Transverse colon (tissue), 4 donors: ENCODE measurements at regions not wholly inside any gene's neighbourhood (a gene's known extent, or its start where the extent isn't known, plus 50 kb on each side); places are given as distances from the start of the nearest gene placed in this dataset.

Experiments
- DNase-seq: peaks from one replicate; pipeline ENCODE4 v3.0.0-alpha.2; 2019
- H3K27ac ChIP-seq, 4 donors: fragments of 200-600 bp; sonication (generic); 2 replicates each; pipeline ENCODE4 v1.5.1; 2016 to 2018; ENCODE audit warnings: inconsistent platforms in 4 of 4
- H3K27me3 ChIP-seq: fragments of 200-600 bp; sonication (generic); 2 replicates; pipeline ENCODE4 v1.5.1; 2017; ENCODE audit warnings: inconsistent platforms
- H3K36me3 ChIP-seq, 4 donors: fragments of 200-600 bp; sonication (generic); 2 replicates each; pipeline ENCODE4 v1.5.1; 2017 to 2019; ENCODE audit warnings: inconsistent platforms in 4 of 4
- H3K4me1 ChIP-seq, 4 donors: fragments of 200-600 bp; sonication (generic); 2 replicates each; pipeline ENCODE4 v1.5.1; 2017 to 2020; ENCODE audit warnings: inconsistent platforms in 4 of 4
- H3K4me3 ChIP-seq, 4 donors: fragments of 200-600 bp; sonication (generic); 1 replicate in 1 of 4; 2 replicates in 3 of 4; pipeline versions ENCODE4 v1.5.1 to v1.6.1; 2017 to 2019; ENCODE audit warnings: inconsistent platforms in 4 of 4
- H3K9me3 ChIP-seq, 2 donors: fragments of 200-600 bp; sonication (generic); 2 replicates each; pipeline ENCODE4 v1.5.1; 2017 to 2019; ENCODE audit warnings: inconsistent platforms in 2 of 2
- EP300 ChIP-seq: sonication (generic); formaldehyde crosslinking; IDR thresholded peaks from one replicate; pipeline ENCODE4 v1.6.1; 2017; ENCODE audit warnings: antibody characterized with exemption, low read depth
- POLR2A ChIP-seq: fragments of 450-650 bp; IDR thresholded peaks from one replicate; pipeline ENCODE4 v1.6.1; 2016; ENCODE audit warnings: antibody characterized with exemption, mild to moderate bottlenecking, moderate library complexity
- POLR2AphosphoS5 ChIP-seq, 3 donors: sonication (generic); formaldehyde crosslinking; IDR thresholded peaks; one replicate each; pipeline ENCODE4 v1.6.1; 2016; ENCODE audit warnings: antibody characterized with exemption in 3 of 3
- WGBS, 2 donors: methylation state at CpG; one replicate each; pipeline ENCODE4 v1.1.5; 2018; ENCODE audit warnings: low coverage in 1 of 2; 5-methylcytosine and 5-hydroxymethylcytosine counted together
- in situ Hi-C, 4 donors: fragments of 200-750 bp; cut with MboI; loops; one replicate each; pipeline versions ENCODE4 v1.15.0 to v1.15.1; 2017; ENCODE audit warnings: low sequenced_read_pairs in 3 of 4, low pct_ligation_motif_present in 1 of 4, low pct_unique_long_range_greater_than_20kb in 1 of 4
- intact Hi-C: fragments of 100-400 bp; cut with DNase I; formaldehyde crosslinking; loops from one replicate; pipeline ENCODE4 v1.15.1; 2023; ENCODE audit warnings: low total_unique reads
- TF ChIP-seq, protein P1 (sequence below), 5 experiments: fragments of 200-600 bp in 3 of 5; fragments of 450-650 bp in 2 of 5; sonication (generic) in 3 of 5; IDR thresholded peaks; 1 replicate in 2 of 5; 2 replicates in 3 of 5; pipeline ENCODE4 v1.5.1; 2016 to 2017; ENCODE audit warnings: antibody characterized with exemption in 5 of 5, inconsistent platforms in 3 of 5, mild to moderate bottlenecking in 2 of 5, moderate library complexity in 1 of 5

DNA sequence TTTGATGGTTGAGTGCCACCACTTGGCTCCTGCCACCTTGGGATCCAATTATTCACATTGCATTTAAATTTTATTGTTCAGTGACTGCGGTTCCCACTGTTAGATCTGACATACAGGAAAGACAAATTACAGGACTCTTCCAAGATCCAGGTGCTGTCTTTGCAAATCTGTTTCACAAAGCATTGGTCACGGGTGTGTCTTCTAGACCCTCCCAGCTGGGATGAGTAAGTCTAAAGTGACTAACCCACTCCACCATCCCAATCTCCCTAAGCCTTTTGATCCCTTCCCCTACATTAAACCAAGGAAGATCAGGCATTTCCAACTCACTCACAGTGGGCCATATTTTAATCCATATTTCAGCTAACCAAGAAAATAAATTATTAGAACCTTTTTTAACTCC, 1016.3 kb upstream of the CTNND2 start:
- H3K27me3 ChIP-seq: no peaks in the 10 kb centered on the region
- no peaks in the 10 kb centered on the region for H3K9me3 ChIP-seq
- H3K36me3 ChIP-seq: no peaks in the 10 kb centered on the region
- no peak for DNase-seq
- H3K27ac ChIP-seq: no peak overlapping the region
- in situ Hi-C loops: no loop called here
- WGBS, 2 donors: 80 to 85% methylated on average over 1 to 2 of the region's 2 CpGs
- intact Hi-C loops: no loop called here
- no peak overlapping the region for H3K4me3 ChIP-seq
- no peaks in the 10 kb centered on the region for H3K4me1 ChIP-seq
- TF ChIP-seq POLR2AphosphoS5 (IDR thresholded peaks at IDR 0.05): no peak

- in situ Hi-C loops (no loop called here), intact Hi-C loops (no loop called here)
- Histone ChIP-seq H3K36me3 (no peaks in the 10 kb centered on the region), H3K27me3 (no peaks in the 10 kb centered on the region), H3K27ac (no peak overlapping the region), H3K9me3 (no peaks in the 10 kb centered on the region), H3K4me1 (no peaks in the 10 kb centered on the region), H3K4me3 (no peak overlapping the region)
- TF ChIP-seq POLR2A (no peak), POLR2AphosphoS5 (IDR thresholded peaks at IDR 0.05) (no peak), EP300 (no peak)
- TF ChIP-seq, protein P1, sequence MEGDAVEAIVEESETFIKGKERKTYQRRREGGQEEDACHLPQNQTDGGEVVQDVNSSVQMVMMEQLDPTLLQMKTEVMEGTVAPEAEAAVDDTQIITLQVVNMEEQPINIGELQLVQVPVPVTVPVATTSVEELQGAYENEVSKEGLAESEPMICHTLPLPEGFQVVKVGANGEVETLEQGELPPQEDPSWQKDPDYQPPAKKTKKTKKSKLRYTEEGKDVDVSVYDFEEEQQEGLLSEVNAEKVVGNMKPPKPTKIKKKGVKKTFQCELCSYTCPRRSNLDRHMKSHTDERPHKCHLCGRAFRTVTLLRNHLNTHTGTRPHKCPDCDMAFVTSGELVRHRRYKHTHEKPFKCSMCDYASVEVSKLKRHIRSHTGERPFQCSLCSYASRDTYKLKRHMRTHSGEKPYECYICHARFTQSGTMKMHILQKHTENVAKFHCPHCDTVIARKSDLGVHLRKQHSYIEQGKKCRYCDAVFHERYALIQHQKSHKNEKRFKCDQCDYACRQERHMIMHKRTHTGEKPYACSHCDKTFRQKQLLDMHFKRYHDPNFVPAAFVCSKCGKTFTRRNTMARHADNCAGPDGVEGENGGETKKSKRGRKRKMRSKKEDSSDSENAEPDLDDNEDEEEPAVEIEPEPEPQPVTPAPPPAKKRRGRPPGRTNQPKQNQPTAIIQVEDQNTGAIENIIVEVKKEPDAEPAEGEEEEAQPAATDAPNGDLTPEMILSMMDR (IDR thresholded peaks at IDR 0.05): no peak
- no peak for DNase-seq
- WGBS, 2 donors: 38 to 43% methylated on average over 4 of the region's 4 CpGs
These were observed 1006.9 kb upstream of the CTNND2 start for GRCh38 chr5:12911156-12911555.

GRCh38 chr5:12910641-12911040, 1006.4 kb upstream of the CTNND2 start:
- intact Hi-C loops: no loop called here
- 38 to 60% methylated on average over 3 of the region's 3 CpGs for WGBS, 2 donors
- H3K36me3 ChIP-seq: no peaks in the 10 kb centered on the region

DNA sequence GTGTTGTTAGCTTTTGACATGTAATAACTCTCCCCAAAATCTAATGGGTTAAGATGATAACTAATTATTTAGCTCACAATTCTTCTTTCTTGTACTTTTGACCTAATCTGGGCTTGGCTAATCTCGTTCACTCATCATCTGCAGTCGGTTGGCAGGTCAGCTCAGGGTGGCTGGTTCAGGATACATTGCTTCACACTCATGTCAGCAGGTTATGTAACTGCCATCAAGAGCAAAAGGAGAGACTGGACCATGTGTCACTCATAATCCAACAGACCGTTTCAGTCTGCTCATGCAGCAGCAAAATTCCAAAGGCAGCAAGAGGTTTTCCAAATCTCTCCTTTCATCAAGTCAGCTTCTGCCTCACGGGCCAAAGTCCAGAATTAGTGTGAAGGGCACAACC, 998.4 kb upstream of the CTNND2 start:
- WGBS, 2 donors: 61 to 66% methylated on average over 3 to 4 of the region's 4 CpGs

More at GRCh38 chr5:12910641-12911040, 1006.4 kb upstream of the CTNND2 start:
- H3K4me3 ChIP-seq: no peak overlapping the region
- no peaks in the 10 kb centered on the region for H3K27me3 ChIP-seq
- no peaks in the 10 kb centered on the region for H3K9me3 ChIP-seq
- in situ Hi-C loops: no loop called here
- H3K27ac ChIP-seq: no peak overlapping the region
- no peak for DNase-seq
- TF ChIP-seq, protein P1 (IDR thresholded peaks at IDR 0.05): no peak
- no peak for TF ChIP-seq EP300
- no peak for TF ChIP-seq POLR2A
- TF ChIP-seq POLR2AphosphoS5 (IDR thresholded peaks at IDR 0.05): no peak
- H3K4me1 ChIP-seq: no peaks in the 10 kb centered on the region

More for the DNA sequence above, 998.4 kb upstream of the CTNND2 start:
- TF ChIP-seq EP300 (no peak), POLR2A (no peak), POLR2AphosphoS5 (IDR thresholded peaks at IDR 0.05) (no peak)
- TF ChIP-seq, protein P1 (IDR thresholded peaks at IDR 0.05): no peak
- DNase-seq: no peak
- Histone ChIP-seq H3K4me3 (no peak overlapping the region), H3K27ac (no peak overlapping the region), H3K4me1 (no peaks in the 10 kb centered on the region), H3K9me3 (peaks cover 0 to 4% of the 10 kb centered on the region in 2 donors), H3K36me3 (no peaks in the 10 kb centered on the region), H3K27me3 (no peaks in the 10 kb centered on the region)
- intact Hi-C loops (no loop called here), in situ Hi-C loops (no loop called here)
